OCI-LY7 (cell line): ENCODE measurements at regions not wholly inside any gene's neighbourhood (a gene's known extent, or its start where the extent isn't known, plus 50 kb on each side); places are given as distances from the start of the nearest gene placed in this dataset.

ENCODE experiments used
- EZH2phosphoT487 ChIP-seq: fragments of 200-600 bp; sonication (generic); IDR thresholded peaks from 2 replicates; pipeline ENCODE4 v1.6.1; 2018; ENCODE audit warnings: low read depth, borderline replicate concordance, mild to moderate bottlenecking, mixed run types, antibody characterized with exemption, low read length, moderate library complexity, mixed read lengths
- TF ChIP-seq, protein P1 (sequence below): fragments of 200-600 bp; sonication (generic); conservative IDR thresholded peaks from 2 replicates; pipeline ENCODE4 v1.5.1; 2014; ENCODE audit warnings: mild to moderate bottlenecking, antibody characterized with exemption, low read length, moderate library complexity, mixed read lengths

DNA sequence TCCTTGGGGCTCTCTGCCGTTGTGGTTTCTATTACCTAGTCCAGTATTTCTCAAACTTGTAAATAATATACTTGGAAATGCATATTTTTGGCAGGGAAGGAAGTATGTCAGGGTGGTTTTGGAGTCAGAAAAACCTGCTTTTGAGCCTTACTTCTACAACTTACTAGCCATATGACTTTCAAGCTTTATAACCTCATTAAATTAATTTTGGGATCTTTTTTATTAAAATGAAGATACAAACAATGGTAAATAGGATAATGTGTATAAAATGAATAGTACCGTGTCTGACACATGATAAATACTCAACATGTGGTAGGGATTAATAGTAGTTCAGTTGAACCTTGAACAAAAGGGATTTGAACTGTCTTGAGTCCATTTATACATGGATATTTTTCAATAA is 406.3 kb downstream of the ATP23 start:
- TF ChIP-seq, protein P1, sequence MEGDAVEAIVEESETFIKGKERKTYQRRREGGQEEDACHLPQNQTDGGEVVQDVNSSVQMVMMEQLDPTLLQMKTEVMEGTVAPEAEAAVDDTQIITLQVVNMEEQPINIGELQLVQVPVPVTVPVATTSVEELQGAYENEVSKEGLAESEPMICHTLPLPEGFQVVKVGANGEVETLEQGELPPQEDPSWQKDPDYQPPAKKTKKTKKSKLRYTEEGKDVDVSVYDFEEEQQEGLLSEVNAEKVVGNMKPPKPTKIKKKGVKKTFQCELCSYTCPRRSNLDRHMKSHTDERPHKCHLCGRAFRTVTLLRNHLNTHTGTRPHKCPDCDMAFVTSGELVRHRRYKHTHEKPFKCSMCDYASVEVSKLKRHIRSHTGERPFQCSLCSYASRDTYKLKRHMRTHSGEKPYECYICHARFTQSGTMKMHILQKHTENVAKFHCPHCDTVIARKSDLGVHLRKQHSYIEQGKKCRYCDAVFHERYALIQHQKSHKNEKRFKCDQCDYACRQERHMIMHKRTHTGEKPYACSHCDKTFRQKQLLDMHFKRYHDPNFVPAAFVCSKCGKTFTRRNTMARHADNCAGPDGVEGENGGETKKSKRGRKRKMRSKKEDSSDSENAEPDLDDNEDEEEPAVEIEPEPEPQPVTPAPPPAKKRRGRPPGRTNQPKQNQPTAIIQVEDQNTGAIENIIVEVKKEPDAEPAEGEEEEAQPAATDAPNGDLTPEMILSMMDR, result no peak
- no peak for TF ChIP-seq EZH2phosphoT487
